ENCODE measurements at regions not wholly inside any gene's neighbourhood (a gene's known extent, or its start where the extent isn't known, plus 50 kb on each side); places are given as distances from the start of the nearest gene placed in this dataset.

DNA sequence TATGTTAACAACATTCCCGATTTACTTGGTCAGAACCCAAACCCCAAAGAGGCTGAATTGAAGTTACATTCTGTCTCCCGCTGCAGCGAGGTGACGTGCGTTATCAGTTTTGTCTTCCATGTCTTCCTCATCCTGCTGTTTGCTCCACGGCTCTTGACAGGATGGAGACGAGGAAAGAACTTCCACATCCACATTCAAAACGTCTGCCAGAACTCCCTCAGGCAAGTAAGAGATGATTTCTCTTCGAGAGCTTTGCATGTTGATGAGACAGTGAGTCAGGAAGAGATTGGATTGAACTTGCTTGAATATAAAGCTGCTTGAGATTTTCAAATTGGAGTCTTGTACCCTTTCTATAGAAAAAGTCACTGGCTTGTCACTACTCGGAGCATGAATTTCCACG, 242.6 kb downstream of the AUH start:
- H3K4me1 ChIP-seq (ENCODE audit: insufficient read depth, low read length, poor library complexity, severe bottlenecking): peaks cover 4% of the 10 kb centered on the region
- CTCF ChIA-PET: no interaction called here
- no TSS peak for BruUV-seq (replicated peaks)
- POLR2A ChIA-PET (ENCODE audit: low non-redundant PET): interaction anchor here (0.6 kb wide), 1 partner anchor 12 kb away, joined by 4 read pairs; no protein-coding TSS in a partner anchor
- TF ChIP-seq EZH2 (IDR thresholded peaks at IDR 0.05; ENCODE audit: borderline replicate concordance, low read depth, low read length, poor library complexity, severe bottlenecking): no peak
- TF ChIP-seq, protein P1, sequence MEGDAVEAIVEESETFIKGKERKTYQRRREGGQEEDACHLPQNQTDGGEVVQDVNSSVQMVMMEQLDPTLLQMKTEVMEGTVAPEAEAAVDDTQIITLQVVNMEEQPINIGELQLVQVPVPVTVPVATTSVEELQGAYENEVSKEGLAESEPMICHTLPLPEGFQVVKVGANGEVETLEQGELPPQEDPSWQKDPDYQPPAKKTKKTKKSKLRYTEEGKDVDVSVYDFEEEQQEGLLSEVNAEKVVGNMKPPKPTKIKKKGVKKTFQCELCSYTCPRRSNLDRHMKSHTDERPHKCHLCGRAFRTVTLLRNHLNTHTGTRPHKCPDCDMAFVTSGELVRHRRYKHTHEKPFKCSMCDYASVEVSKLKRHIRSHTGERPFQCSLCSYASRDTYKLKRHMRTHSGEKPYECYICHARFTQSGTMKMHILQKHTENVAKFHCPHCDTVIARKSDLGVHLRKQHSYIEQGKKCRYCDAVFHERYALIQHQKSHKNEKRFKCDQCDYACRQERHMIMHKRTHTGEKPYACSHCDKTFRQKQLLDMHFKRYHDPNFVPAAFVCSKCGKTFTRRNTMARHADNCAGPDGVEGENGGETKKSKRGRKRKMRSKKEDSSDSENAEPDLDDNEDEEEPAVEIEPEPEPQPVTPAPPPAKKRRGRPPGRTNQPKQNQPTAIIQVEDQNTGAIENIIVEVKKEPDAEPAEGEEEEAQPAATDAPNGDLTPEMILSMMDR (conservative IDR thresholded peaks at IDR 0.05; ENCODE audit: low read depth, low read length): no peak
- peak; percentile 18 for DNase-seq (ENCODE audit: low spot score)
- no peak overlapping the region for H3K27ac ChIP-seq (ENCODE audit: low read depth, low read length, poor library complexity, severe bottlenecking)
- intact Hi-C loops (cut with micrococcal nuclease; ENCODE audit: unreplicated experiment): no loop called here
- H3K9me3 ChIP-seq (ENCODE audit: low read depth, low read length, poor library complexity, severe bottlenecking): no peaks in the 10 kb centered on the region
- H3K4me3 ChIP-seq (ENCODE audit: low read depth, low read length, poor library complexity, severe bottlenecking): no peak overlapping the region
- no peaks in the 10 kb centered on the region for H3K36me3 ChIP-seq (ENCODE audit: insufficient read depth, low read length, poor library complexity, severe bottlenecking)
- no peaks in the 10 kb centered on the region for H3K27me3 ChIP-seq (replicated peaks; ENCODE audit: insufficient read depth, low read depth, low read length, poor library complexity)

DNA sequence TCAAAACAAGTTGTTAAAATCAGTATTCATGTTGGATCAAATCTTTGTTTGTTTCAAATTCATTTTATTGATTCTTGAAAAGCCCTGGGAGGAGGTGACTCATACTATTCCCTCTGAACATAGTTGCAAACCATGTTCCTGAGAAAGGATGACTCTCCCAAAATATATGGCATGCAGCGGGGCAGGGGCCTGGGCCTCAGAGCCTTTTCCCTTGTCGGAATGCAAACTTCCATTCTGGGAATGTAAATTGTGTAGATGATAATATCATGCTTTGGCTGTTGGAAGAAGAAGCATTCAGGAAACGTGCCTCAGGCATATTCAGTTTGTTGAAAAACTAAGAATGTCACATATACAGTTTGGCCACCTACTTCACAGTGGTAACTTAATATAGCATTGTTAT, 242.0 kb downstream of the AUH start:
- no peak for DNase-seq (ENCODE audit: low spot score)
- no peak for TF ChIP-seq EZH2 (IDR thresholded peaks at IDR 0.05; ENCODE audit: borderline replicate concordance, low read depth, low read length, poor library complexity, severe bottlenecking)
- Histone ChIP-seq H3K4me1 (ENCODE audit: insufficient read depth, low read length, poor library complexity, severe bottlenecking) (peaks cover 4% of the 10 kb centered on the region), H3K36me3 (ENCODE audit: insufficient read depth, low read length, poor library complexity, severe bottlenecking) (no peaks in the 10 kb centered on the region), H3K4me3 (ENCODE audit: low read depth, low read length, poor library complexity, severe bottlenecking) (no peak overlapping the region), H3K9me3 (ENCODE audit: low read depth, low read length, poor library complexity, severe bottlenecking) (no peaks in the 10 kb centered on the region), H3K27me3 (replicated peaks; ENCODE audit: insufficient read depth, low read depth, low read length, poor library complexity) (no peaks in the 10 kb centered on the region), H3K27ac (ENCODE audit: low read depth, low read length, poor library complexity, severe bottlenecking) (no peak overlapping the region)
- CTCF ChIA-PET: no interaction called here
- POLR2A ChIA-PET (ENCODE audit: low non-redundant PET): interaction anchor here (0.6 kb wide), 1 partner anchor 12 kb away, joined by 4 read pairs; no protein-coding TSS in a partner anchor
- intact Hi-C loops (cut with micrococcal nuclease; ENCODE audit: unreplicated experiment): no loop called here
- no TSS peak for BruUV-seq (replicated peaks)

- no TSS peak for BruUV-seq (replicated peaks)
- Histone ChIP-seq H3K9me3 (ENCODE audit: low read depth, low read length, poor library complexity, severe bottlenecking) (no peaks in the 10 kb centered on the region), H3K36me3 (ENCODE audit: insufficient read depth, low read length, poor library complexity, severe bottlenecking) (no peaks in the 10 kb centered on the region), H3K4me1 (ENCODE audit: insufficient read depth, low read length, poor library complexity, severe bottlenecking) (peaks cover 4% of the 10 kb centered on the region), H3K27me3 (replicated peaks; ENCODE audit: insufficient read depth, low read depth, low read length, poor library complexity) (no peaks in the 10 kb centered on the region), H3K4me3 (ENCODE audit: low read depth, low read length, poor library complexity, severe bottlenecking) (no peak overlapping the region), H3K27ac (ENCODE audit: low read depth, low read length, poor library complexity, severe bottlenecking) (no peak overlapping the region)
- ChIA-PET CTCF (no interaction called here), POLR2A (ENCODE audit: low non-redundant PET) (no interaction called here)
- TF ChIP-seq, protein P1 (conservative IDR thresholded peaks at IDR 0.05; ENCODE audit: low read depth, low read length): no peak
- TF ChIP-seq EZH2 (IDR thresholded peaks at IDR 0.05; ENCODE audit: borderline replicate concordance, low read depth, low read length, poor library complexity, severe bottlenecking): no peak
- intact Hi-C loops (cut with micrococcal nuclease; ENCODE audit: unreplicated experiment): no loop called here
- DNase-seq (ENCODE audit: low spot score): no peak
Observed at GRCh38 chr9:91120200-91120599, 241.5 kb downstream of the AUH start.

DNA sequence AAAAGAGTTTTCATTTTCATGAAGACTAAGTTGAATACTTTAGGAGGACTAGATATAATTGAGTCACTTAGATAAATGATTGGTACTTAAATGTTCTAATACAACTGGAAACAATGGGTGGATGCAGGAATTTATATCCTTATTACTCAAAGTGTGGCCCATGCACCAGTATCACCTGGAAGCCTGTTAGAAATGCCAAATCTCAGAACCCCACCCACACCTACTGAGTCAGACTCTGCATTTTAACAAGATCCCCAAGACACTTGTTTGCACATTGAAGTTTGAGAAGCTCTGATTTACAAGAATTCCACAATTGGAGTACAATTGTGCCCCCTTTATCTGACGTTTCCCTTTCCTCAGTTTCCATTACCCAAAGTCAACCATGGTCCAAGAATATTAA, 239.0 kb downstream of the AUH start:
- Histone ChIP-seq H3K27ac (ENCODE audit: low read depth, low read length, poor library complexity, severe bottlenecking) (no peak overlapping the region), H3K36me3 (ENCODE audit: insufficient read depth, low read length, poor library complexity, severe bottlenecking) (no peaks in the 10 kb centered on the region), H3K4me3 (ENCODE audit: low read depth, low read length, poor library complexity, severe bottlenecking) (no peak overlapping the region), H3K4me1 (ENCODE audit: insufficient read depth, low read length, poor library complexity, severe bottlenecking) (peaks cover 4% of the 10 kb centered on the region), H3K9me3 (ENCODE audit: low read depth, low read length, poor library complexity, severe bottlenecking) (no peaks in the 10 kb centered on the region), H3K27me3 (replicated peaks; ENCODE audit: insufficient read depth, low read depth, low read length, poor library complexity) (no peaks in the 10 kb centered on the region)
- CTCF ChIA-PET: no interaction called here
- BruUV-seq (replicated peaks): no TSS peak
- POLR2A ChIA-PET (ENCODE audit: low non-redundant PET): no interaction called here
- TF ChIP-seq EZH2 (IDR thresholded peaks at IDR 0.05; ENCODE audit: borderline replicate concordance, low read depth, low read length, poor library complexity, severe bottlenecking): no peak
- TF ChIP-seq, protein P1 (conservative IDR thresholded peaks at IDR 0.05; ENCODE audit: low read depth, low read length): no peak
- intact Hi-C loops (cut with micrococcal nuclease; ENCODE audit: unreplicated experiment): no loop called here
- no peak for DNase-seq (ENCODE audit: low spot score)
